GM21515 (cell line): ENCODE measurements at regions not wholly inside any gene's neighbourhood (a gene's known extent, or its start where the extent isn't known, plus 50 kb on each side); places are given as distances from the start of the nearest gene placed in this dataset.
"Not testable (repeated sequence)": the region's sequence is repeated elsewhere in the genome, so short reads cannot be mapped to it uniquely, and the experiment has no call there.

Experiments
- ATAC-seq: cut with Tn5 transposase; IDR thresholded peaks from one replicate; pipeline ENCODE4 v1.9.1; 2021; ENCODE audit not compliant: unreplicated experiment

DNA sequence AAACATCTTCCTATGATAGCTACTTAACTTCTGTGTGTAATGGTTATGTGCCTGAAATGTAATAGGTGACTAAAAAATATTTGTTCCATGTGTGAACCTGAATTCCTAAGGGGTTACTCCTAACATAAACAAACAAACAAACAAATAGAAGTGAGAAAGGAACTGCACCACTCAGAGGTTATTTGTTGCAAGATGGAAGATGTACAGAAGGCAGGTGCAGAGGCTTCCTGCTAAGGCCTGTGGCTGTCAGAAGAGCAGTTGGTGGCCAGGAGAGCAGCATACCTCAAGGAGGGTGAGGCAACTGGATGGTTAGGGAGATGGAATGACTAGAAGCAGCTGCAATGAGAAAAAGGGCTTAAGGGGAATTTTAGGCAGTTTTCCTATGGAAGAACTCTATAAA is 940.6 kb downstream of the TTLL7 start:
- ATAC-seq: no peak

DNA sequence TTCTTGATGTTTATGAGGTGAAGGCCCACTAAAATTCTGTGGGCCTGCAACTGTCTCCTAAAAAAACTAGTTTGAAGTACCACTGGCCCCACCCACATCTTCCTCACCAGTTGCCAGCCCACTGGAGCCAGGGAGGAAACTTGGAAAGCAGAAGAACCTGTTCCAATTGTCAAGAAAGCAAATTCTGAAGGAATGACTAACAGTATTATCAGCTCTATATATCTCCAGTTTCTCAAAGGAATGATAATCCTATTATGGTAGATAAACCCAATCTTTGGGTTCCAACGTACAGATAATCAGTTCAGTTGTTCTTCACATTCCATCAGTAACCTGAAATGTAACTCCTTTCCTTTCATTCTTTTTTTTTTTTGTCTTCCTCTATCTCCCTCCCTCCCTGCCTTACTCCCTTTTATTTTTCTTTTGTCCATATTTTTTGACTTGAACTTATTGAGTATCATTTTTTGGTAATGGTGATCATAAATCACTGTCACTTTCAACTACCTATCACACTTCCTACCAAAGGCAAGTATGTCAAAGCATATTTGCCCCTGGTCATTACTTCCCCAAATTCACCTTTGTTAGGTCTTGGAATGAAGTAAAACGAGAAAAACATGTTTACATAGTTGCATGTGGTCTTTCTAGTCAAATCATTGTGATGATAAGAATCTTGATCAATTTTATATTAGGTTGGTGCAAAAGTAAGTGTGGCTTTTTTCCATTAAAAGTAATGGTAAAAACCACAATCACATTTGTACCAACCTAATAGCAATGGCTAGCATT is 943.4 kb downstream of the TTLL7 start:
- no peak for ATAC-seq

DNA sequence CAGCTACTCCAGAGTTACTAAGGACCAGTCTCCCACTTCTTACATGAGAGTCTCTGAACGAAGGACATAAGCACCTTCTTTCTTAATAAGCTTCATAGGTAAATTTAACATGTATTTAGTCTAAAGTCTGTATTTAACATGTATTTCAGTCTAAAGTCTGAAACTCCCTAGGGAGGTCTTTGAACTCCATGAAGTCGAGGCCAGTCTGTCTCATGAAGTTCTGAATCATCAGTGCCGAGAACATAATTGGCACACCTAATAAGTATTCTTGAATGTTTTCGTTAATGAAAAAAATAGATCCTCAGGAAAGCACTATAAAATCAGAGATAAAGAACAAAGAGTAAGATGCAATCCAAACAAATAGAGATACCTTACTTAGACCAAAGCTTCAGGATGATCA is 945.5 kb downstream of the TTLL7 start:
- ATAC-seq: no peak

DNA sequence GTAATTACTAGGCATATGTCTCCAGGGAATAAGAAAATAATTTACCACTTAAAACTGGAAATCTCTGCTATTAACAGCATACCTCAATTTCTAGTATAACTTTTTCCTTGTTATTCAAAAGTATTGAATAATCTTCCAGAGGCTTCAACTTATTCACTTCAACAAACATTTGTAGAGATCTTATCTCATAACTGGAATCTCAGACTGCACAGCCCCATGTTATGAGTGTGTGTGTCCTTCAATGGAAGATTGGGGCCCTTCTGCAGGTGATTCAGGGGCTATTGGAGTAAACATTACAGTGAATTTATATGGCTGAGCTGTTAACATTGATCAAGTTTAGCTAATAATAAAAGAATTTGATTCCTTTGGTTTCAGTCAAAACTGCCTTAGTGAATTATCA is 946.1 kb downstream of the TTLL7 start:
- ATAC-seq: no peak

DNA sequence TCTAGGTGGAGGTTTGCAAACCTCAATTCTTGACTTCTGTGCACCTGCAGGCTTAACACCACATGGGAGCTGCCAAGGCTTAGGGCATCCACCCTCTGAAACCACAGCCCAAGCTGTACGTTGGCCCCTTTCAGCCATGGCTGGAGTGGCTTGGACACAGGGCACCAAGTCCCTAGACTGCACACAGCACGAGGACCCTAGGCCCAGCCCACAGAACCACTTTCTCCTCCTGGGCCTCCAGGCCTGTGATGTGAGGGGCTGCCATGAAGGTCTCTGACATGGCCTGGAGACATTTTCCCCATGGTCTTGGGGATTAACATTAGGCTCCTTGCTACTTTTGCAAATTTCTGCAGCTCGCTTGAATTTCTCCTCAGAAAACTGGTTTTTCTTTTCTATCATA is 947.9 kb downstream of the TTLL7 start:
- ATAC-seq: not testable (repeated sequence)

DNA sequence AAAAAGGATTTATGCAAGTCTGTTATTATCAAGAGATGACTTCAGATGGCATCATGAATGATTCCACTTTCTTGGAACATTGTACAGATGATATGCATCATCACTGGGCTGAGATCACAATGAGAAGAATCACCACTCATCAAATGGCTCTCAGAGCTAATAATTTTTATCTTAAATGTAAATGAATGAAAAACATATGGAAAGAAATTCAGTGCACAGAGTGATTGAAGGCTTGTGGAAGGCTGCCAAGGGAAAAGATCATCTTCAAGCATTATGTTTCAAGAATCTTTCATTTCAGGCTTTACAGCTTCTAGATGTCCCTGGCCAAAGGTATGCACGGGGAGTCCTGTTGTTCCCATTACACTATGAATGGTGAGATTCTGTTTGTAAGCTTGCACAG is 955.7 kb downstream of the TTLL7 start:
- ATAC-seq: no peak

DNA sequence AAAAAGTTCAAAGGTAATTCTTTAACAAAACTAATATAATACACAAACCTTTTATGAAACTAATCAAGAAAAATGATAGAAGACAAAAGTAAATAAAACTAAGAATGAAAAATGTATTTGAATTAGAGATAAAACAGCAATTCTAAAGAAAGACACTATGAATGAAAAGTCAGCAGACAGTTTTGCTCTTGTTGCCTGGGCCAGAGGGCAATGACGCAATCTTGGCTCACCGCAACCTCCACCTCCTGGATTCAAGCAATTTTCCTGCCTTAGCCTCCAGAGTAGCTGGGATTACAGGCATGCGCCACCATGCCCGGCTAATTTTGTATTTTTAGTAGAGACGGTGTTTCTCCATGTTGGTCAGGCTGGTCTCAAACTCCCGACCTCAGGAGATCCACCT is 959.8 kb downstream of the TTLL7 start:
- not testable (repeated sequence) for ATAC-seq

DNA sequence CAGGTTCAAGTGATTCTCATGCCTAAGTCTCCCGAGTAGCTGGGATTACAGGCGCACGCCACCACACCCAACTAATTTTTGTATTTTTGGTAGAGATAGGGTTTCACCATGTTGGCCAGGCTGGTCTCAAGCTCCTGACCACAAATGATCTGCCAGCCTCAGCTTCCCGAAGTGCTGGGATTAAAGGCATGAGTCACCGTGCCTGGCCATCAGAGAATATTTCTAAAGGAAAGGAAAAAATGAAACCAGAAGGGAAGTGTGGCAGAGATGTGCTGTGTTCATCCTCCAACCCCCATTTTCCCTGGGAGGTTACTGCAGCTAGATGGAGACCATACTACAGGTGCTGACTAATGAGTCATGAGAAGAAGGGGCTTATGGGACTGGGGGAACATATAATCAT is 964.1 kb downstream of the TTLL7 start:
- no peak for ATAC-seq

DNA sequence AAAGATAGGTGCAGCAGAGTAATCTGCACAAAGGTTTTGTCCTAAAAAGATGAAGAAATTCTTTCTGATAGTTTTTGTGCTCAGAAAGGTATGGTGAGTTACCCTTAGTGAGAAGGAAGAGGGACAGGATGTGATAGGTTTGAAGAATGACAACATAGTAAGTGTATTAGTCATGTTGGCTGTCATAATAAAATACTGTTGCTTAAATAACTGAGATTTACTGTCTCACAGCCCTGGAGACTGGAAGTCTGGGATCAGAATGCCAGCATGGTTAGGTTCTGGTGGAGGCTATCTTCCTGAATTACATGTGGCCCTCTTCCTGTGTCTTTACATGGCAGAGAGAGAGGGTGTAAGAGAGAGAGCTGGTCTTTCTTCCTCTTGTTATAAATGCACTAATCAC is 965.2 kb downstream of the TTLL7 start:
- ATAC-seq: no peak

DNA sequence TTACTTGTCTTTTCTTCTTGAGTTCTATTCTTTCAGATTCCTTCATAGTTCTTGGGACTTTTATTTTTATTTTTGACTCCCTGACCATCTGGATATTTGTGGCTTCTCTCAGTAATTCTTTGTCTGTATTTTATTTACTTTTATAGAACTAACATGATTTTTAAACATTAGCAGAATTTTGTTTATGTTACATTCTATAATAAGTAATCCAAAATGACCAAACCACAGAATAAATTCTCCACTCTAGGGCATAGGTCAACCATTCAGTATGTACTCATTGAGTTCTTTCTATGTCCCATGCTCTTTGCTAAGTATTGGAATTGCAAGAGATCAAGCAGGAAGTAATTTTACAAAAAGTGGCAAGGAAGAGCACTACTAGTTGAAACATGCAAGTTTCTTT is 969.0 kb downstream of the TTLL7 start:
- ATAC-seq: no peak

DNA sequence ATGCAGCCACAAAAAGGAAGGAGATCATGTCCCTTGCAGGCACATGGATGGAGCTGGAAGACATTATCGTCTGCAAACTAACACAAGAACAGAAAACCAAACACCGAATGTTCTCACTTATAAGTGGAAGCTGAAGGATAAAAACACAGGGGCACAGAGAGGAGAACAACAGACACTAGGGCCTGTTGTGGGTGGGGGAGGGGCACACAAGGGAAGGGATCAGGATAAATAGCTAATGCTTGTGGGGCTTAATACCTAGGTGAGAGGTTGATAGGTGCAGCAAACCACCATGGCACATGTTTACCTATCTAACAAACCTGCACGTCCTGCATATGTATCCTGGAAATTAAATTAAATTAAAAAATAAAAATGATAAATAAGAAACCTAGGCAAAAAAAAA is 969.9 kb downstream of the TTLL7 start:
- ATAC-seq: no peak

DNA sequence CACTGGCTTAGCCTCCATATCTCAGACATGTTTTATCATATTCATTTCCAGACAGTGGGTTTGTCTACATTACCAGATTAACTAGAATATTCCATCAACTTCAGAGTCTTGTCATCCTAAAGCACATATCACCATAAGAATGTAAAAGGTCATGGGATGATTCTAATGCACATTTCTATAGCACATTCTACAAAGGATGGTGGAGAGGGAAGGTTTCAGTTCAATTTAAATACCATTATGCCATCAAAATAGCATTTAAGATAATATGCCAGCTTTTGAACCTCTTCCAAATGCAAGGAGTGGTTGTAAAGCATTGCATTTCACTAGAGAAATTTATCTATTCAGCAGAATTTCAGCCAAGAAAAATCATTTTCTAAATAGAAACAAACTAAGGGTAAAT is 970.5 kb downstream of the TTLL7 start:
- no peak for ATAC-seq

DNA sequence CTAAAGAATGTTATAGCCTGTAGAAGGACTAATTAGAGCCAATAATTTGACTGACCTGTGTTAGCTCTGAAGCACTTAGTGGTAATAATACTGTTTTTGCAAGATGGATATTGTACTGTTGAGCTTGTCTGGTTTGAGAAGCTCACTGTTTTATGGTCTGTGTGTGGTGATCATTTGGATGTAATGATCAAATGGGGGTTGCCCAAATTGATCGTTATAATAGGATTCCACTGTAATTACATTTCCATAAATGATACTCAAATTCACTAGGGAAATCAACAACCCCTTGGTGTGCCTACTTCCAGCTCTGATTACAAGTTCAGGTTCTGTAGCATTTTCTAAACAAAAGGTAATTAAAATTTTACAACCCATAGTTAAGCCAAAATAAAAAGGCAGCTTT is 971.4 kb downstream of the TTLL7 start:
- ATAC-seq: no peak

DNA sequence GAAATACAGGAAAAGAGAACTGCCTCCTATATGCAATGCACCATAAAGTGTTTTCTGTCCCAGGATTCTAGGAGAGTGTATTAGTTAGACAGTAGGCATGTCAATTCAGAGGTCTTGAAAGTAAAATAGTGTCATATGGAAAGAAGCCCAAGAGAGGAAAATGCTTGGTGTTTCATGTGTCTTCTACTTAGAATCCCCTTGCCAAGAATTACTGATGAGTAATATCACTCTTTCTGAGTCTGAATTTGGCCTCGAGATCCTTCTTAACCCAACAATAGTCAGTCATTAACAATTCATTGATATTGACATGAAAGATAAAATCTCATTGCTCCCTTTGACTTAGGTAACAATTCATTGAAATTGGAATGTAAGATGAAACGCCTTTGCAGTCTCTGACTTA is 972.2 kb downstream of the TTLL7 start:
- no peak for ATAC-seq

DNA sequence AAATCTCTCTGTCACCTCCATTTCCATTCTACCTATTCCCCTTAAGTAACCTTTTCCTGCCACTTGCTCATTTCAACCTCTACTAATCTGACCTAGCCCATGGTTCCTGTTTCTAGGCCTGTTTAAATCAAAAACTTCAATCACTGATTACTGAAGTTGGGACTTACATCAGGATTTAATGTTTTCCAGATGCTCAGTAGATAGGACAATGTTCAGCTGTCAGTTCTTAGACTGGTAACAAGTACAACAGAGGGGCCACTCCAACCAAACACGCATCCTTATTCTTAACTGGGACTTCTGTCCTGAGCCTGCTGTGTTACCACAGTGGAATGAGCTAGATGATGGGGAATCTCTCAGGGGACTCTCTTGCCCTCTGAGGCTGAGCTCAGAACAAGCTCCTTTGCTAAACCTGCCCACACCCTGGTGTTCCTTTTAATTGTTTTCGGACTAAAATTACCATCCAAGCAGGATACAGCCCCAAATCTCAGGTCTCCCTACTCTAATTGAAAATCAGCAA is 974.6 kb downstream of the TTLL7 start:
- ATAC-seq: no peak

DNA sequence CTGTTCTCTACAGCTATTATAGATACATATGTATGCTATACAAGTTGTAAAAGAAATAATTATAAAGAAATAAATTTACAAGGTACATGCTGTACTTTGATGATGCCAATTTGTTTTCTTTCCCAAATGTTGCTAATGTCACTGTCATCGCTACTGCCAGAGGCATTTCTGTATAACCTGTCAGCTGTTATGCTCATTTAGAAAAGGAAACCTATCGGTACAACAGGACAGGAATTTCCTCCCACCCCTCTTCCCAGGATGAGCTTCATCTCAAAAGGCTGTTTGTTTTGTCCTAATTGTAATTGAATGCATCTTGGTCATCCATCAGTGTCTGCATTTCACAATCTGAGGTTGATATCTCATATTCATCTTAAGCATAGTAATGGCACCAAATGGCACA is 975.7 kb downstream of the TTLL7 start:
- no peak for ATAC-seq

DNA sequence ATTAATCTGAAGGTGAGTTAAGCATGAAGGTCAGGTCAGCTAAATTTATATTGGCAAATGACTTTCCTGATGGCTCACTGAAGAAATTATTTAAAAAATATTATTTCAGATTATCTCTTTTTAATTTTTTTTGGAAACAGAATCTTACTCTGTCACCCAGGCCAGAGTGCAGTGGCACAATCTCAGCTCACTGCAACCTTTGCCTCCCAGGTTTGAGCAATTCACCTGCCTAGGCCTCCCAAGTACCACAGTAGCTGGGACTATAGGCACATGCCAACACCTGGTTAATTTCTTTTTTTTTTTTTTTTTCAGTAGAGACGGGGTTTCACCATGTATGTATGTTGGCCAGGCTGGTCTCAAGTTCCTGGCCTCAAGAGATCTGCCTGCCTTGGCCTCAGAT is 976.7 kb downstream of the TTLL7 start:
- no peak for ATAC-seq

DNA sequence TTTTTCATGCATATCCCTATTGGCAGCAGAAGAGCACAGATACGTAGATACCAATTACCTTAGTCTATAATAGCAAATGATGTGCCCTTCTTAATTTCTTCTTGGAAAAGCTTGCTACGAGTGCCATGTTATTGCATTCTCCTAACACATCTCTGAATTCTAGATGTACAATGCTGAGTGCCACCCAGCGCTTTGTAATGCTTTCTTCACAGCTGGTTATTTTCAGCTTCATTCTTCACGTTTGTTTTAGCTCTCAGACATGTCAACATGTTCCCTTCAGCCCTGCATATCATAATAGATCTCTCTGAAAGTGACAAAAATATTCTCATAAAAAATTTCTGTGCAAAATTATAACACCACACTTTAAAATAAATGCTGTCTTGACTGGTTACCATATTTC is 981.2 kb downstream of the TTLL7 start:
- ATAC-seq: no peak

DNA sequence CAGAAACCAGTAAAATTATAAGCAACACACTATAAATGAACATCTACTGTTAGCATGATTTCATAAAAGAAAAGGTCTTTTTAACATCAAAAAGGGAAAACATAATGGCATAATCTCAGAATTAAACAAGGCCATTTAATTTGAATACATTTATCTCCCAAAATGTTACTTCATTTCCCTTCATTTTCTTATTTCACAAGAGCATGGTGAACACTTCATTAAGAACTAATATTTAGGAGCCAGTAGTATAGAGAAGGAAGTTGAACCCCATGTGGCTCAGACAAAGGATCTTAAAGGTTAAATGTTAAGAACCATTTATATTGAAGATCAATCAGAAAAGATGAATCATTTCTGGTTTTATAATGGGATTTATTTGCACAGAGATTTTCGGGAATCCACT is 981.7 kb downstream of the TTLL7 start:
- ATAC-seq: no peak

DNA sequence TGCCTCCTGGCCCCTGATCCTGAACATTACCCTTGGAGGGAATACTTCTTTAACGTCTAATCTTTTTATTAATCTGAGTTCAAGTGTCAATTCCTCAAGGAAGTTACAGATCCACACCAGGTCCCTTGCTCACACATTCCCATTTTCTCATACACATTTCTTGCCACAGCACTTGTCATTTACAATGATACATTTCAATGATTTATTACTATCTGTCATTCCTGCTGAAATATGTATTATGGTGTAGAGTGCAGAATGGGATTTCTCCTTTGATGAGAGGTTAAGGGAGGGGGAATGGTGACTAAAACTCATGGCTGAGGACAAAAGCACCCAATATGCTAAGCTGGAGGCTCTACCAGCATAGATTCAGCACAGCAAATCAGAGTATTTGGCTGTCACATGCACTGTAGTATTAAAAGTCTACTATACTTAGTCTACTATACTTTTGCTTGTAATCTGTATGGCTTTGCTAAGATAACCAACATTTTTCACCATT is 982.5 kb downstream of the TTLL7 start:
- ATAC-seq: no peak

DNA sequence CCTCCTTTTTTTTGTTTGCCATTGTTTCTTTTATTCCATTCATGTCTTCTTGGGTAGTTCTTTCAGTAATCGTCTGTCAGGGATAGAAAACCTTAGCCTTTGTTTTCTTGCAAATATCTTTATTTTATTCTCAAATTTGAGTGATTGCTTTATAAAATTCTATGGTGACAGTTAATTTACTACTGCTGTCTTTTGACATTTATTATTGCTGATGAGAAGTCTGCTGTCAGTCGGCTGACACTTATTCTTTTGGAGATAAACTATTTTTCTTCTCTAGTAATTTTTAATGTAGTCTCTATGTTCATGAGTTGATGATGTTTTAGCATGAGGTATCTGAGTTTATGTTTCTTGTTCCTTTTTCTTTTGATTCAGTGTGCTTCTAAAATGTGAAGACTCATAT is 983.8 kb downstream of the TTLL7 start:
- no peak for ATAC-seq

DNA sequence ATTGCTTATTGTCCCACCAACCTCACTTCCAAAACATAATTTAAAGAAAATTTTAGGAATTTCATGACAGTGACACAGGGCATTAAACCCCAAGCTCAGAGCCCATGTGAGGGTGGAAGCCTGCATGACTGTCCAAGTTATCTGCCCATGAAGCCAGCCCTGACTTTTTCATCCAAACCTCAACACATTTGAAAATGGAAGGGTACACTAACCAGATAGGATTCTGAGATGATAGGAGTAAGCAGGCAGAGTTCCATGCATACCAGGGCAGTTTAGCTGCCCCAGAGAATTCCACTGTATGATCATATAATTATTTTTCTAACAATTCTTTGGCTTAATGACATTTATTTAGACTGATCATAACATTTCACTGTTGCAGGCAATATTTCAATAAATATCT is 986.0 kb downstream of the TTLL7 start:
- ATAC-seq: no peak

DNA sequence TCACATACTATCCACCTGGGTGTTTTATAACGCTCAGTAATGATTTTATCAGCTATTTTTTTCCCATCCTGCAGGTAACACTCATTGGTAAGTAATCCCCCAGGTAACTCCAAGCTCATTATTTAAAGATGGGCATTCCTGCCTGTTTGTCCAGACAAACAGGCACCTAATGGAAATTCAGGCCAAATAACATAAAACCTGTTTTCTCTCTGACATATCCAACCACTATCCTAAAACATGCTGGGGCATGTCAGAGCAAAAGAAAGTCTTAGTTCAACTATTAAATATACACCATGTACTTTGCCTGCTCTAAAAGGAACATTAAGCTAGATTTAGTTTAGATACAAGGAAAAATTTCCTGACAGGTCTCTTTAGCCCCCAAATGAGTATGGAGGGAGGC is 987.7 kb downstream of the TTLL7 start:
- no peak for ATAC-seq
